ENCODE measurements at regions not wholly inside any gene's neighbourhood (a gene's known extent, or its start where the extent isn't known, plus 50 kb on each side); places are given as distances from the start of the nearest gene placed in this dataset.

- no peak for TF ChIP-seq CTCF (IDR thresholded peaks at IDR 0.05 in 4 of 5, conservative IDR thresholded peaks at IDR 0.05 in 1 of 5)
- no peak for TF ChIP-seq POLR2A (IDR thresholded peaks at IDR 0.05)
These were observed 957.5 kb upstream of the EPHA7 start for GRCh38 chr6:94376876-94377275.

All from gastrocnemius medialis (tissue), 4 donors.